Right cardiac atrium (tissue), 5 donors: ENCODE measurements at regions not wholly inside any gene's neighbourhood (a gene's known extent, or its start where the extent isn't known, plus 50 kb on each side); places are given as distances from the start of the nearest gene placed in this dataset.

Source experiments
- ATAC-seq, 2 donors: fragments of 200-7000 bp; cut with Tn5 transposase; one replicate each; pipeline versions ENCODE4 v1.8.0 to v1.9.1; 2020; ENCODE audit warnings: moderate library complexity in 2 of 2, mild to moderate bottlenecking in 1 of 2
- DNase-seq, 3 donors: peaks; one replicate each; pipeline ENCODE4 v3.0.0-alpha.2; 2020
- H3K27ac ChIP-seq: one replicate; pipeline ENCODE4 v1.5.1; 2013; ENCODE audit warnings: mild to moderate bottlenecking, low read length, control low read depth, moderate library complexity
- H3K27me3 ChIP-seq: one replicate; pipeline ENCODE4 v1.6.1; 2013; ENCODE audit not compliant: control insufficient read depth, insufficient read depth
- H3K4me1 ChIP-seq: one replicate; pipeline ENCODE4 v1.6.1; 2013; ENCODE audit warnings: low read length; ENCODE audit not compliant: control insufficient read depth, insufficient read depth
- H3K4me3 ChIP-seq: one replicate; pipeline ENCODE4 v1.5.1; 2013; ENCODE audit warnings: low read length, control low read depth
- H3K9me3 ChIP-seq: one replicate; pipeline ENCODE4 v1.6.1; 2013; ENCODE audit warnings: low read length; ENCODE audit not compliant: control insufficient read depth
- WGBS: extraction: QIAGEN DNeasy Blood & Tissue Kit; methylation state at CpG from one replicate; pipeline ENCODE4 v1.1.7; 2013; 5-methylcytosine and 5-hydroxymethylcytosine counted together
- intact Hi-C, 4 donors: fragments of 100-400 bp; cut with DNase I; formaldehyde crosslinking; loops; one replicate each; pipeline versions ENCODE4 v1.11.0 to v1.14.0; 2022 to 2023
- donor health status: healthy with polysubstance abuse.
- donor health status: DM: no; HTN: yes; CAD: no.
- donor health status: DM: no; HTN: no; CAD: no.
- donor health status: DM: no; HTN: yes; CAD: no; lungs with severe emphysema.
- donor health status: DM: yes; HTN: yes; CAD: no.

DNA sequence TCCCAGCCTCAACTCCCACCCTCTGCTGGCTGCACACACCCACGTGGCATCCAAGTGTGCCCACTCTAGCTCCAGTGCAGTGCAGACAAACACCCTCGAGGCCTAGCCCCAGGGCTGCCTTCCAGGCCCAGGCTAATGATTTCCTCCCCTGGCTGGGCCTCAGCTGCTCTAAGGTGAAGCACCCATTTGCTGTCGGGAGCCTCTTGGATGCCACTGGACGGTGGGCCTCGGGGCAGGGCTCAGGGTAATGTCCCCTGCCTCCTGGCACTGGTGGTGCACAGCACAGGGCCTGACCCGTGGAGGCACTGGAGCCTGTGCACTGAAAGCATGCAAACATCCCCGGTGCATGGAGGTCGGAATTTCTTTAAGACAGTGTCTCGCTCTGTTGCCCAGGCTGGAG is 635.2 kb downstream of the TBC1D22A start:
- no peaks in the 10 kb centered on the region for H3K27me3 ChIP-seq
- H3K4me1 ChIP-seq: no peaks in the 10 kb centered on the region
- H3K9me3 ChIP-seq: no peaks in the 10 kb centered on the region
- intact Hi-C loops: no loop called here
- no peak overlapping the region for H3K4me3 ChIP-seq
- no peak for DNase-seq
- no peak for ATAC-seq
- WGBS: 81% methylated on average over 9 of the region's 9 CpGs
- no peak overlapping the region for H3K27ac ChIP-seq

- no peak overlapping the region for H3K27ac ChIP-seq
These were observed 634.1 kb downstream of the TBC1D22A start for GRCh38 chr22:47396515-47396914.

GRCh38 chr22:47396105-47396504 is 633.7 kb downstream of the TBC1D22A start:
- Histone ChIP-seq H3K9me3 (no peaks in the 10 kb centered on the region), H3K27ac (no peak overlapping the region), H3K27me3 (no peaks in the 10 kb centered on the region), H3K4me3 (no peak overlapping the region), H3K4me1 (no peaks in the 10 kb centered on the region)
- DNase-seq: no peak
- WGBS: 92% methylated on average over 12 of the region's 12 CpGs
- intact Hi-C loops: no loop called here
- ATAC-seq: no peak

More at GRCh38 chr22:47396515-47396914, 634.1 kb downstream of the TBC1D22A start:
- ATAC-seq (no peak), DNase-seq (no peak)
- Histone ChIP-seq H3K9me3 (no peaks in the 10 kb centered on the region), H3K4me3 (no peak overlapping the region), H3K27me3 (no peaks in the 10 kb centered on the region), H3K4me1 (no peaks in the 10 kb centered on the region)
- WGBS: 89% methylated on average over 12 of the region's 12 CpGs
- intact Hi-C loops: no loop called here

DNA sequence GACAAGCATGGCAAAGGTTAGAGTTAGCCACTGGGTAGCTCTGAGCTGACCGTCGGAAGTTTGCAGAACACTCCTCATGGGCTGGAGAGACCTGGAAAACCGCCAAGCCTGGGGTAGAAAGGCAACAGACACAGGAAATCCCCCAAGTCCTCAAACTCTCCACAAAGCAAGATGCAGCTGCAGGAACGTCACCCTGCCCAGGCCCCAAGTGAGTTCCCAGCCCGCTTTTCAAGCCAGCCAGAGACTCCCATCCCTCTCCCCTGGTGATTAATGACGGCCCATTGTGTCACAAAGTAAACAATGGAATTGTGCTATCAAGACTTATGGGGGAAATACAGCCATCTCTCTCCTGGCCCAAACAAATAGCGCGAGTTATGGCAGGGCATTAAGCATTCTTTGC is 633.0 kb downstream of the TBC1D22A start:
- no peak overlapping the region for H3K27ac ChIP-seq
- H3K4me3 ChIP-seq: no peak overlapping the region
- DNase-seq (no peak), ATAC-seq (no peak)
- no peaks in the 10 kb centered on the region for H3K4me1 ChIP-seq
- no peaks in the 10 kb centered on the region for H3K27me3 ChIP-seq
- no peaks in the 10 kb centered on the region for H3K9me3 ChIP-seq
- intact Hi-C loops: no loop called here
- WGBS: 45% methylated on average over 8 of the region's 8 CpGs

DNA sequence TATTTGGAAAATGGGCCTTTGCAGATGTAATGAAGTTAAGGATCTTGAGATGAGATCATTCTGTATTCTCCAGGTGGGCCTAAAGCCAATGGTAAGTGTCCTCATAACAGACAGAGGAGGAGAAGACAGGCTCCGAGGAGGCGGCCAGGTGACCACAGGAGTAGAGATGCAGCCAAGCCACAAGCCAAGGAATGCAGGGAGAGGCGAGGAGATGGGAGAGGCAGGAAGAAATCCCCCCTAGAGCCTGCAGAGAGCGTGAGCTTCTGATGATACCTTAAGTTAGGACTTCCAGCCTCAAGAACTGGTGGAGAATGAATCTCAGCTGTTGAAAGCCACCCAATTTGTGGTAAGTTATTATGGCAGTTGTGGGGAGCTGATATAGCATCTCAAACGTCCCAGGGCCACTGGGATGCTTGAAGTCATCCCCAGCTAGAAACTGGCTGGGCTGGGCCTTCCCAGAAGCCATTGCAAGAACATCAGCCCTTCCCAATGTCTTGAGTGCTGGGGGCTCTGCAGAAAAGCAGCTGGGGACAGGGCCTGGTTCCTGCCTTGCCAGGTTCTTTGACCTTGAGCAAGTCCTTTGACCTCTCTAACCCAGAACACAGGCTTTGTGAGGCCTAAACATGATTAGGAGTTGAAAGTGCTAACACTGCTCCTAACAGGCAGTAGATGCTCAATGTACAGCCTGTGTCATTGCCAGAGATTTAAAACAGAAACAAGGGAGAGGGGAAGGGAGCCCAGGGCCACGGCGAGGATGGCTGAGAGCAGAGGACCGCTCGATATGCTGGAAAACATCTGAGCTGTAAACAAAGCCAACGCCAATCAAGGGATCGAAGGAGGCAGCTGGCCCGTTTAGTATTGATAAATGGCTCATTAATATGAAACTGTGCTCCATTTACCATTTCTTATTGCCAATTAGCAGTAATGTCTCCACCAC is 632.3 kb downstream of the TBC1D22A start:
- no peak overlapping the region for H3K27ac ChIP-seq
- 79% methylated on average over 12 of the region's 12 CpGs for WGBS
- intact Hi-C loops: no loop called here
- ATAC-seq: no peak
- H3K27me3 ChIP-seq: no peaks in the 10 kb centered on the region
- no peaks in the 10 kb centered on the region for H3K9me3 ChIP-seq
- H3K4me1 ChIP-seq: no peaks in the 10 kb centered on the region
- H3K4me3 ChIP-seq: no peak overlapping the region
- no peak for DNase-seq

- H3K27me3 ChIP-seq: no peaks in the 10 kb centered on the region
- DNase-seq (no peak), ATAC-seq (no peak)
- H3K4me1 ChIP-seq: no peaks in the 10 kb centered on the region
- no peaks in the 10 kb centered on the region for H3K9me3 ChIP-seq
- WGBS: 87% methylated on average over 9 of the region's 9 CpGs
- no peak overlapping the region for H3K4me3 ChIP-seq
- no peak overlapping the region for H3K27ac ChIP-seq
- intact Hi-C loops: no loop called here
These were observed 630.7 kb downstream of the TBC1D22A start for GRCh38 chr22:47393191-47393590.

DNA sequence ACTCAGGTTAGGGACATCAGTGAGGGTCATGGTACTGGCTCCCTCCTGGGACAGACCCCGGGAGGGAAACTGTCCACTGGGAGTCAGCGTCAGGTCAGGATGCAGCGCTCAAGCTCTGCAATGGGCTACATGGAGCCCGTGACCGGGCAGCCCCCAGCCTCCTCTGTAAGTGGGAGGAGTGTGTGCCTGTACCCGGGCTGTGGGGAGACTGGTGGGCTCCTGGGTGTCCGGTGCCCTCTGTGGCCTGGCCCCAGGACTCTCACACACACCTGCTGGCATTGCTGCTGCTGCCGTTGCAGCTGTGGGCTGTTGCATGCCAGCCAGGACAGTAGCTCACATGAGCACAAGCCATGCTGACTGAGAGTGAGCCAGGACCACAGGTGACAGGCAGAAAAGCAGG is 630.3 kb downstream of the TBC1D22A start:
- no peaks in the 10 kb centered on the region for H3K4me1 ChIP-seq
- H3K27me3 ChIP-seq: no peaks in the 10 kb centered on the region
- WGBS: 85% methylated on average over 8 of the region's 8 CpGs
- DNase-seq (no peak), ATAC-seq (no peak)
- no peaks in the 10 kb centered on the region for H3K9me3 ChIP-seq
- intact Hi-C loops: no loop called here
- no peak overlapping the region for H3K27ac ChIP-seq
- no peak overlapping the region for H3K4me3 ChIP-seq

DNA sequence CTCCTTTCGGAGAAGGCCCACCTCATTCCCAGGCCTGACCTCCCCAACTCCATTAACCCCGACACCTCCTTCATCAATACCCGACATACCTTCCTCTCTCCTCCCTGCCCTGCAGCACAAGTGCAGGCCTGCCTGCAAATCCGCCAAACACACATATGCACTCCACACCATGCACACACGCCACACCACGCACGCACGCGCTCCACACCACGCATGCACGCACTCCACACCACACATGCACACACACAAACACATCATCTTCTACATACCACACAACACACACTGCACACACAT is 629.6 kb downstream of the TBC1D22A start:
- Histone ChIP-seq H3K4me3 (no peak overlapping the region), H3K27ac (no peak overlapping the region), H3K4me1 (no peaks in the 10 kb centered on the region), H3K9me3 (no peaks in the 10 kb centered on the region), H3K27me3 (no peaks in the 10 kb centered on the region)
- ATAC-seq (no peak), DNase-seq (no peak)
- intact Hi-C loops: no loop called here
- WGBS: 93% methylated on average over 11 of the region's 11 CpGs

- intact Hi-C loops: no loop called here
- no peaks in the 10 kb centered on the region for H3K27me3 ChIP-seq
- H3K27ac ChIP-seq: no peak overlapping the region
- no peak for ATAC-seq
- no peaks in the 10 kb centered on the region for H3K4me1 ChIP-seq
- 77% methylated on average over 23 of the region's 23 CpGs for WGBS
- H3K9me3 ChIP-seq: no peaks in the 10 kb centered on the region
- no peak overlapping the region for H3K4me3 ChIP-seq
- DNase-seq: no peak
These were observed 629.0 kb downstream of the TBC1D22A start for GRCh38 chr22:47391169-47392053.

DNA sequence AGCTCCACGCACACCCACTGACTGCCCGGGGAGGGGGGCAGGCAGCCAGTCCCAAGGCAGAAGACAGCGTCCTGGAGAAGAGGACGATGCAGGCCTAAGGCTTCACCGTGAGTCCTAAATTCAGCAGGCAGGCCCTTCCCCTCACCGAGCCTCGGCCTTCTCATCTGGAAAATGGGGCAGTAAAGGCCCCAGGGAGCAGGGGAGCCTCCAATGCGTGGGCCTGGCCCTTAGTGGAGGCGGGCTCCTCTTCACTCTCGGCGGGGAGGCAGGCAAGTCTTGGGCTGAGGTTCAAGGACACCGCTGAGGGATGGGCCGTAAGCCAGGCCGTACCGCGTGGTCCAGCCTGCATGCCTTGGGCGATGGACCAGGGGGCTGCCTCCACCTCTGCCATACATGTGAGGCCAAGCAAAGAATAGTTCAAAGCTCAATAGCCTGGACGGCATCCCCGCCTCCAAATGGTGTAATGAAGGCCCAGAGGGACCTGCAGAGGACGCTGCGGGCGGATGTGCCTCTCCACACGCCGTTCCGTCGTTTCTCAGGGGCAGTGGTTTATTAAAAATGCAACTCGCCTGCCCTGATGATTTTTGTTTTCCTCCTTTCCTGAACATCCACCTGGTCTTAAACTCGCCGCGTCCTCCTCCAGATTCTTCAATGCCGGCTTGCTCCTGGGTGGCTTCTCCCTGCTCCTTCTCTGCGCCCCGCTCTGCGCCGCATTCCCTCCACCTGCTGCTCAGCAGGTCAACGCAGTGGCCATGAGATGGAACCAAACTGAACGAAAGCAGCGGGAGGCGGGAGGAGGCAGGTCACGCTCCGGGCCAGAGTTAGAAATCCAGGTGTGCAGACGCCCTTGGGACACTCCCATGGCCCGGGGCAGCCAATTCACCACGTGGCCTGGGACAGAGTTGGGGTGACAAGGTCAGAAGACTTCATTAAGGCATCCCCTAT is 627.8 kb downstream of the TBC1D22A start:
- Histone ChIP-seq H3K4me3 (no peak overlapping the region), H3K27ac (no peak overlapping the region), H3K9me3 (no peaks in the 10 kb centered on the region), H3K27me3 (no peaks in the 10 kb centered on the region), H3K4me1 (no peaks in the 10 kb centered on the region)
- ATAC-seq (no peak), DNase-seq (no peak)
- 89% methylated on average over 44 of the region's 44 CpGs for WGBS
- intact Hi-C loops: no loop called here
